ENCODE measurements at regions not wholly inside any gene's neighbourhood (a gene's known extent, or its start where the extent isn't known, plus 50 kb on each side); places are given as distances from the start of the nearest gene placed in this dataset.

DNA sequence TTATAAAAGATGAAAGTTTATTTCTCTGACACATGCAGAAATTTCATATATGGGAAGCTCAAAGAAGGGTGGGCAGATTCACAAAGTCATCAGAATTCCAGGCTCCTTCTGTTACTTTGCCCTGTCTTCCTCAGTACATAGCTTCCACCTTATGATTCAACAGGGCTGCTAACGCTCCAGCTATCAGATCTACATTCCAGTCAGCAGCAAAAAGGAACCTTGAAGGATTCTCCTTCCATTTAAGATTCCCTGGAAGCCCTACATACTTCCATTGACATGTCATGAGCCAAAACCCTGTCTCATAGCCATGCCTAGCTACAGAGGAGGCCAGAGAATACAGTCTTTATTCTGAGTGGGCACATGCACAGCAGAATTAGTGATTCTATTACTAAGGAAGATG lies 103.3 kb downstream of the NCR2 start:
- TF ChIP-seq YY1 (IDR thresholded peaks at IDR 0.05; ENCODE audit: insufficient read depth, insufficient read length) (no peak), ZNF274 (IDR thresholded peaks at IDR 0.05; ENCODE audit: low read depth, low read length) (no peak), SUZ12 (IDR thresholded peaks at IDR 0.05; ENCODE audit: extremely low read depth, insufficient read depth, insufficient read length) (no peak)

Measured in NT2/D1 (cell line).